ENCODE measurements at regions not wholly inside any gene's neighbourhood (a gene's known extent, or its start where the extent isn't known, plus 50 kb on each side); places are given as distances from the start of the nearest gene placed in this dataset.
"Not testable (repeated sequence)": the region's sequence is repeated elsewhere in the genome, so short reads cannot be mapped to it uniquely, and the experiment has no call there.

DNA sequence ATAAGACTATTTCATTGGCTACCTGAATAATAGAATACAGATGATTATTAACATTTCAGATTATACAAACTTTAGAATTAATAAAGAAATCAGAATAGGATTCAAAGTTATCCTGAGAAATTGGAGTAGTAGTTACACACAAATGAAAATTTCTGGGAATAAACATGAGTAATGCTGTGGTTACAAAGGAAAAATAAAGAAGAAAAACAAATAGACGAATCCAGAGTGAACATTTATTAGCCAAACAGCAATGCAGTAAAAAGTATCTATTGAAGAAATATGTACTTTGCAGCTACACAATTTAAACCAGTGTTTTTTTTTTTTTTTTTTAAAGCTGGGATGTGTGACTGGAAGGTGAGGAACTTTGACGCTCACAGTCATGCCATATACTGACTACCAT lies 1159.2 kb downstream of the TUSC7 start:
- no peak for DNase-seq (ENCODE audit: low read depth in 2 of 3, low spot score in 1 of 3)

DNA sequence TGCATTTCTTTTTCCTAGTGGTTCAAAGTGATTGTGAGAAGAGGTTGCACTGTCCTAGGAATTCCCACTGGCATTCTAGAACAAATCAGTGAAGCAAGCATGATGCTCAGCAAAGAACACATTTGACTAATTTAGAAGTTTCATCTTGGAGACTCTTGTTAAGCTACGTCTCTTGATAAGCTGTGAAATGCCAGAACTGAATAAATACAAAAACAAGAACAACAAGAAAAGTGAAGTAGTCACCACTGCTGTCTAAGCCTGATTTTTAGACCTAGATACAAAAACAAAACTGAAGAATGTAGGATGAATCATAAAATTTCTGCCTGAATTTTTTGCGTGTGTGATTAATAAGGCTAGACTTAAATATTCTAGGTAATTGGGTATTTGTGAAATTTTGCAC lies 1162.4 kb downstream of the TUSC7 start:
- no peak for DNase-seq (ENCODE audit: low read depth in 2 of 3, low spot score in 1 of 3)

DNA sequence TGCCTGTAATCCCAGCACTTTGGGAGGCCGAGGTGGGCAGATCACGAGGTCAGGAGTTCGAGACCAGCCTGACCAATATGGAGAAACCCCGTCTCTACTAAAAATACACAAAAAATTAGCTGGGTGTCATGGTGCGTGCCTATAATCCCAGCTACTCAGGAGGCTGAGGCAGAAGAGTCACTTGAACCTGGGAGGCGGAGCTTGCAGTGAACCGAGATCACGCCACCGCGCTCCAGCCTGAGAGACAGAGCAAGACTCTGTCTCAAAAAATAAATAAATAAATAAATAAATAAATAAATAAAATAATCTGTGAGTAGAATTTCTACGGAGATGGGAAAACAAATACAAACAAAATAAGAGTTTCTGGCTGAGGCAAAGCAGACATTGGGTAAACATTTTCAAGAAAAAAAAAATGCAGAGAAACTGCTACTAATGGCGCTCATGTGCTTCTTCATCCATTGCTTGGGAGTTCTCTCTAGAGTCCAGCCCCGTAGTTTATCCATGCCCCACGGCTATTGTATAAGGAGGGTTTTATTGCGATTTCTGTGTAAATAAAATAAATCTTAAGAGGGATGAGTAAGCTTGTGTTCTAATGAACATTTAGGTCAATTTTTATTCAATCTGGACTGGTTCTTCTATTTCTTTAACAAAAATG lies 1161.9 kb downstream of the IGSF11 start:
- not testable (repeated sequence) for DNase-seq (ENCODE audit: low read depth in 2 of 3, low spot score in 1 of 3)

DNA sequence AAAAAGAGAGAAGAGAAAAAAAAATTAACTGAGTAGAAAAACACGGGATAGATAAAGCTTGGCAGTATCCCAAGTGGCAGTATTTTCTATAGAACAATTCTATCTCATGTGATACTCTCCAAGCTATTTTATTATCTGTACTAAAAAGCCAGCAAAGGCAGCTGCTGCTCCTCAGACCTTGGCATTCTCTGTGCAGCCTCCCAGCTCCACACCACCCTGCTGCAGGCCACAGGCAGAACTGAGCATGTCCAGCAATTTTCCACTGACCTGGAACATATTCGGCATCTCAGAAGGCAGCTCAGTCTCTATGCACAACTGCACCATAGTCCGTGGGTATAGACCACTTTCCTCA lies 1161.4 kb downstream of the IGSF11 start:
- no peak for DNase-seq (ENCODE audit: low read depth in 2 of 3, low spot score in 1 of 3)

DNA sequence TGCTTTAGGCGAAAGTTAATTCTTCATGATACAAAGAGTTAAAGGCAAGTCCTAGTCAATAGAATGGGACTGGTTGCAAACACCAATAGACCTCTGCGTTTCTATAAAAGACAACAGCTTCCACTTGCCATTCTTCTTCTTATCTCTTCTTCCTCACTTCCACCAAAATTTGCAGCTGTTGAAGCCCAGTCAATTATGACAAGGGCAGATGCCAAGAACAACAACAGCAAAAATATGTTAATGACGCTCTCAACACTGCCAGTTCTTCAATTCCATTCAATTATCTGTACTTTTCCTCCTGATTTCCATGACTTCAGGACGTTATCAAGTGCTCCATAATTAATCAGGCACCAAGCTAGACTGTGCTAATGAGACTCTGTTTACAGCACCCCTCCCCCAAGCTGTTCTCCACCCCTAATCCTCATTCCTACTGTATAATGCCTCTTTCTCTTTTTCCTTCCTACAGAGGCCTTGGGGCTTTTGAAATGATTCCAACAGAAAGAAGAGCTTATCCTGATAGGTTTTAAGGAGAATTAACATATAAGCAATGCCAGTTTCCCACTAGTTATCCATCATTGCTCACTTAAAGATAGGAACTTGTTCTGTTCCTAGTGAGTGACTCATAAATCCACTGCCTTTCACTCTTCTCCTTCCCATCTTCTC lies 1160.5 kb downstream of the IGSF11 start:
- no peak for DNase-seq (ENCODE audit: low read depth in 2 of 3, low spot score in 1 of 3)

DNA sequence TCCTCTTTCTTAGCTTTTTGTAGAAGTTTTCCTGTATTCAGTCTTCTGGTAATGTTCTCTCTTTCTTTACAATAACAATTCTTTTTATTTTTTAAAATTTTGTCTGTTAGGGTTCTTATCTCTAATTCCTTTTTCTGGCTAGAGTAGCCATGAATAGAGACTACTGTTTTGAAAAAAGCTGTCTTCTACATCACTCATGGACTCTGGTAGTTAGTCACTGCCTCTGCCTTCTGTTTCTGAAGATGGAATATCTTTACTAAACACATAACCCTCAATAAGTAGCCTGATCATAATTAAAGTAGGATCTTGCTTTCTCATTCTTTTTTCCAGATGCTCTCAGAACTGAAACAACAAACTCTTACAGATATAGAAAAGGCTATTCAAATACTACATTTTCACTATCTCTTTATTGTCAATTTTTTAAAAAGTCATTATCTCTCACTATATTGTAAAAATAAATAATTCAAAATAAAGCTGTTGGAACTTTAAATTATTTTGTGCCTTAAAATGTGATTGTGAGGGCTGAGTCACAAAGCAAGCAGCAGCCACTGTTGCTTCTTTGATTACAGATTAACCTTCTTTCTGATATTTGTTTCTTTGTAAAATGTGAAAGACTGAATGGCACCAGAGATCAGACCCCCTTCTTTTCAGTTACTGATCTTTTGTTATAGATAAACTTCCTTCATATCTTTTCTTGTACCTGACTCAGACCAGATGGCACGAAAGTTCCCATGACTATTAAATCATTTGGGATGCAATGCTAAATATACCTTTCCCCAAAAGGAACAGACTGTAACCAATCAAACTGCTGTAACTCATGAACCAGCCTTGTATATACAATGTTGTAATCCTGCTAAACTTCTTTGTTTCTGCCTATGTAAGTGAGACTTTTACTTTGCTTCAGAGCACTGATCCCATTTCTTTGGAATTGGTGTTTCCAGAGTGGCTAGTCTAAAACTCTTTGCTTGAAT lies 1159.5 kb downstream of the IGSF11 start:
- DNase-seq (ENCODE audit: low read depth in 2 of 3, low spot score in 1 of 3) = no peak

DNA sequence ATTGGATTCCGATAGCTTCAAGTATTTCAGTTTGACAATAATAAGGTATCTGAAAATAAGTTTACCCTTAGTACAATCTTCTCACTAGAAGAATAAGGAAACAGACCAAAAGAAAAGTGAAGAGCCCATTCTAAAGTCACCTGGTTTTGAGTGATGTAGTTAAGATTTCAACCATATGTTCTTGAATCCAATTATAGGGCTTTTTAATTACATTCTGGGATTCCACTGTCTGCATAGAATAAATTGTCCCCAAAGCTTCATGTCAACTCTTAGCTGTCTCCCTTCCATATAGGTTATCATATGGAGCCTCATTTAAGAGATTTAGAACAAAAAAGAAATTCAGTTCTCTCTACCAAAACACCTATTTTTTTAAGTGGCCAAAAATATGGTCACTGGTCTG lies 1158.8 kb downstream of the IGSF11 start:
- DNase-seq (ENCODE audit: low read depth in 2 of 3, low spot score in 1 of 3) = no peak

DNA sequence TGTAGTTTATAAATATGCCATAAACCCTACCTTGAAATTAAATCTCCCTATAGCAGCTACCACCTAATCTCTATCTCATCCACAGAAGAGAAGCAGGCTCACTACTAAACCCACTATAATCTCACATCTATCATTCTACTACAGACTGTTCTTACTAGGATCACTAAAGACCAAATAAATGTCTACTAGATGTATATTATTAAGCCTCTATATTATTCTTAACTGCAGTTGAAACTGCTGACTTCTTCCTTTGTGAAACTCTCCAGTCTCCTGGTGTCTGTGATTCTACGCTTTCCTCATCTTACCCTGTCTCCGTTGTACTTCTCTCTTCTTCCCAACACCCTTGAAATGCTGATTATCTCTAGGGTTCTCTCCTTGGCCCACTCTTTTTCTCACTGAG lies 1154.0 kb downstream of the IGSF11 start:
- no peak for DNase-seq (ENCODE audit: low read depth in 2 of 3, low spot score in 1 of 3)

DNA sequence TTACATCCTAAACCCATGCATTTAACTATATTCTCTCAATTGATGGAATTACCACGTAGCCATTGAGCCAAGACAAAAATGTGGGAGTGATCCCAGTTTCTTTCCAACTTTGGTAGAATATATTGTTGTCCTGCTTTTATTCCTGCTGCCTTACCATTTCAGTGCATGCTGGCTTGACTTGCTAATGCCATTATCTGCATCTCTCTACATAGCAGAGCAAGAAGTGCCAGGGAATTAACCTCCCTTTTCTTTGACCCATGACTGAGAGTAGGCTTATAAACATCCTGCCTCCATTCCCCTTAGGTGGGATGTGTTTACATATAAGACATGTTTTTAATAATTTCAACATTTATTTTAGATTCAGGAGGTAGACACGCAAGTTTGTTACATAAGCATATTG lies 1153.4 kb downstream of the IGSF11 start:
- DNase-seq (ENCODE audit: low read depth in 2 of 3, low spot score in 1 of 3) = no peak

DNA sequence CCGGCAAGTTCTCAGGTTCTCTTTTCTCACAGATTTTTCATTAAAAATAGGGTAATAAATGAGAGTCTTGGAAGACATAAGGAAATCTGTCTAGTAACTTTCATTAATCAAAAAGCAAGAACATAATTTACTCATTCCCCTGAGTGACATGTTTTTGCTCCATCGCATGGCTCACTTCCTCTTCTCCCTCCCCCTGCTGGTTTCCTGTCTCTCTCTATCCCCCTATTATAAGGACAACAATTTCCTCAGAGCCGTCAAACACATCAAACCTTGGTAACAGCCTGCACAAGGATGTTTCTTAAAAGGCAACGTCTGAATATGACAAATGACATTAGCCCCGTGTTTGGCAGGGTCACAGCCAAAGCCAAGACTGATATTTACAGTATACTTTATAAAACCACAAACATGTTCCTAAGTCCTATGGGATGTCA lies 1149.6 kb downstream of the IGSF11 start:
- DNase-seq (ENCODE audit: low read depth in 2 of 3, low spot score in 1 of 3) = no peak

DNA sequence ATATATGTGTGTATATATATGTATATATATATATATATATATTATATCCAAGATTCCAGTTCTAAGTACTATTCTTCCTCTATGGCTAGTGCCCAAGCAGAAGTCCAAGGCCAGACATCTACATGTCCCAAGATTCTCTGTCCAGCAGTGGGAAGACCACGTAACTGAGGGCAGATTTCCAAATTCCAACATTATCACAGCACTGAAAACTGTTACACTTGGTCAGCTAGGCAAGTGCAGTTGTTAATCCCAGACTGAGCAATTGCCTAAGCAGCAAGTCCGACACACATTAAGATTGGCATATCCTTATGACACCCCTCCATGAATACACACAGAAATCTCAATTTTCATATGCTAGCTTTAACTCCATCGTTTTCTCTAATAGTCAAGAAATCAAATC lies 1148.5 kb downstream of the IGSF11 start:
- no peak for DNase-seq (ENCODE audit: low read depth in 2 of 3, low spot score in 1 of 3)

DNA sequence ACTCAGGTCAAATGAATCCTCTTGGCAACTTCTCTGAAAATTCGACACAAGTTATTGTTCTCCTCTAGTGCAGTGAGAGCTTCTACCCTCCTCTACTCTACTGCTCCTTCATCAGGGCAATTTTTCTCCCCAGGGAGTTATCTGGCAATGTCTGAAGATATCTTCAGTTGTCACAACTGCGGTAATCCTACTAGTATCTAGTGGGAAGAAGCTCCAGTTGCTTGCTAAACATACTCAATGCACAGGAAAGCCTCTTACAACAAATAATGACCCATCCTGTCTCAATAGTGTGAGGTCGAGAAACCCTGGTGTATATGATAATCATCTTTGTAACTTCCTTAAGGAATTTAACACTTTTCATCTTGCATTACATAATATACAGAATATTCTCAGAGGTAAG lies 1147.6 kb downstream of the IGSF11 start:
- no peak for DNase-seq (ENCODE audit: low read depth in 2 of 3, low spot score in 1 of 3)

DNA sequence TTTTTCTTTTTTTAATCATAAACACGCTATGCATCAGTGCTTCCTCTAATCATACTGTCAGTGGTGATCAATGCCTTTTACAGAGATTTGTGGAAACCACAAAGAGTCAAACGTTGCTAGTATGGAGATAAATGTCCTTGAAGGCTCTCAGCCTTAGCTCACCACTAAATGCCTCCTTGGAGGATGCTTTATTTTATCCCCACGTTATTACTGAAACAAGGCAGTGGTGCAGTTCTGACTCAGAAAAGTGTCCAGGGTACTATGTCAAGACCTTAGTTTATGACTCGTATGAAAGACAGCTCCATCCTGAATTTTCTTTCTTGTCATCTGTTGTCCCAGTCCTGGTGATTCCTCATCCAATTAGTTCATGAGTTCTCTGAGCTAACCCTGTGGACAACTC lies 1146.7 kb downstream of the IGSF11 start:
- no peak for DNase-seq (ENCODE audit: low read depth in 2 of 3, low spot score in 1 of 3)

DNA sequence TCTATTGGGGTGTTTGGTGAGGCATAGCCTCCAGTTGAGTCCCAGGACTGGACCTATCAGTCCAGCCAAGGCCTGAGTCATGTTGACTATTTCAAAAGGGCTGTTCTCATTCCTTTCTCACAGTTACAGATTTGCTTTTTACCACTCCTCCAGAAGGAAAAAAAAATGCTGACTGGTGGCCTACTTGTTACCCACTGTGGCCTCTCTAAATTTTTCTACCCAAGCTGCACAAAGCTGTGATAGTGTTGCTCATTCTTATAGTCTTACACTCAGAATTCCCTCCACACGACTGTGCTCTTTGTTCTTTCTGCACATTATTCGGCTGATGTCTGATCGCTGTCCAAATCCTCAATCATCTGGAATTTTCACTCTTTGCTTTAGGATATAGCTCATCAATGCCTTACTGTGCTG lies 1142.2 kb downstream of the IGSF11 start:
- no peak for DNase-seq (ENCODE audit: low read depth in 2 of 3, low spot score in 1 of 3)

DNA sequence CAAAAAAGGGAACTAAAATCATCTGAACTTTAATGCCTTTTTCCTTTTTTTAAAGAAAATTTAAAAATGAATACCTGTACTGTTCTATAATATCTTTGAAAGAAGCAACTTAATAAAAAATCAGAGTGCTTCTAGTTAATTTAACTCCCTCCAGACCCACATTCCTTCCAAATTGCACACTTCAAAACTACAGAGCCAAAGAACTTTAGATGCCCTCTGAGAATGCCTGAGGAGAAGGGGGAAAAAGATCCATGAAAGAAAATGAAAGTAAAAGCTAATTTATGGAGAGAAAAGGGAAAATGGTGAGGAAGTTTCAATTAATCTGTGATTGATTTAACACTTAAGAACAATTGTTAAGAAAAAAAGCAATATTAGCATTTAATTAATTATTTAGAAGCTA lies 1141.6 kb downstream of the IGSF11 start:
- no peak for DNase-seq (ENCODE audit: low read depth in 2 of 3, low spot score in 1 of 3)

DNA sequence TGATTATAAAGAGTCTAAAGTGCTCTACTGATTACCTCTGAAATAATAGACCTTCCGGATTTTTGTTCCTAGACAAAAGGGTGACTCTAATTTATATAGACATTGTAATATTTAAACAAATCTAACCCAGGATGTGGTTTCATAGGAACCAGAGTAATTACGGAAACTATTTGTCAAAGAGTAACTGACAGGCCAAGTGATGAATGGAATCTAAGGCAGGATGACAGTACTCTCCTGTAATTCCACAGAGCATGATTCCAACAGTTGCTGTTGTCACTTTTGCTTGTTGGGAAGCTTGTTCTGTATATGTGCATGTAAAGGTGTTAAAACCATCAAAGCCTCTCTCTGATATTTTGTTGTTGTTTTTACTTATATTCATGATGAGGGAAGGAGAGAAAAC lies 1141.0 kb downstream of the IGSF11 start:
- DNase-seq (ENCODE audit: low read depth in 2 of 3, low spot score in 1 of 3) = no peak

DNA sequence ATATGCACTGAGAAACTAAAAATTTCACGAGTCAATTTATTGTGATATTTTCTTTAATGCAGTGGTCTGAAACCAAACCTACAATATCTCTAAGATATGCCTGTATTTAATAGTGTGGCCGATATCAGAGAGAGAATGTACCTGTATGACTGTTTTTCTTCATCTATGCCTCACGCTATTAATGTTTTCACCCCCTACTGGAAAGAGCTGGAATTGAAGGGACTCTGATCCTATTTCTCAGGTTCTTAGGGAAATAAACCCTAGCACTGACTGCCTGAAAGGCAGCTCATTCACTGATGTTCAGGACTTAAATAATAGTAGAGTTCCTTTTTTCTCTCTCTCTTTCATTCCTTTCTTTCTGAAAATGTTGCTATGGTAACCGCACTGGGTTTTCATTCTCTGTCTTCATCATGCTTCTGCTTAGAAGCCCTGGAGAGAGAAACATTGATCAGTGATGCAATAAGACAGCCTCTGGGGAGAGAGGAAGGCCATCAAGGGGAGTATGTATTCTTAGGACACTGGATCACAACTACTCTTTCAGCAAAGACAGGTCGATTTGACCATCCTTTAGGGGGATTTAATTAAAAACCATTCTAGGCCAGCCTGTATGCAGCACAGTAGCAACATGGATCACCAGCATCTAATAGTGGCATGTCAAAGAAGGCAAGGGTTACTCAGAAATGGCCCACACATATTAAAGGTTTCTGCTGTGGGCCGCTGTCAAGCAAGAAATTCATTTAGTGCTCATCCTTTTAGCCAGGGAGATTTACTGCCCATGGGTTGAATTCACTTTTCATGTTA lies 1135.7 kb downstream of the IGSF11 start:
- DNase-seq (ENCODE audit: low read depth in 2 of 3, low spot score in 1 of 3) = no peak

DNA sequence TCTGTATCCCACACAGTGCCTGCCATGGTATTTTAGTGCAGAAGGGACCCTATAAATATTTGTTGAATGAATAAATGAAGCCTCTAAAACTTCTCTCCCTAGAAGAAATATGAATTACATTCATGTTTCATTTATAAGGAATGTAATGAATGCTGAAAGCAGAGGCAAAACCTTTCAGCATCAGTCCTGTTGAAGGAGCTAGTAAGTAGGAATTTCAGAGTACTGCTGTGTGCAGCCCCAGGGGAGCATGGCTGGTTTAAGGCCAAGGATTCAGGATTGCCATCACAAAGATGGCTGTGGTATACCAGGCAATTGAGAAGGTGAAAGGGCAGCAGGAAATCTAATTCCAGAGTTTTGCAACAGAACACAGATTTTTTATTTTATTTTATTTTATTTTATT lies 1131.4 kb downstream of the IGSF11 start:
- no peak for DNase-seq (ENCODE audit: low read depth in 2 of 3, low spot score in 1 of 3)

DNA sequence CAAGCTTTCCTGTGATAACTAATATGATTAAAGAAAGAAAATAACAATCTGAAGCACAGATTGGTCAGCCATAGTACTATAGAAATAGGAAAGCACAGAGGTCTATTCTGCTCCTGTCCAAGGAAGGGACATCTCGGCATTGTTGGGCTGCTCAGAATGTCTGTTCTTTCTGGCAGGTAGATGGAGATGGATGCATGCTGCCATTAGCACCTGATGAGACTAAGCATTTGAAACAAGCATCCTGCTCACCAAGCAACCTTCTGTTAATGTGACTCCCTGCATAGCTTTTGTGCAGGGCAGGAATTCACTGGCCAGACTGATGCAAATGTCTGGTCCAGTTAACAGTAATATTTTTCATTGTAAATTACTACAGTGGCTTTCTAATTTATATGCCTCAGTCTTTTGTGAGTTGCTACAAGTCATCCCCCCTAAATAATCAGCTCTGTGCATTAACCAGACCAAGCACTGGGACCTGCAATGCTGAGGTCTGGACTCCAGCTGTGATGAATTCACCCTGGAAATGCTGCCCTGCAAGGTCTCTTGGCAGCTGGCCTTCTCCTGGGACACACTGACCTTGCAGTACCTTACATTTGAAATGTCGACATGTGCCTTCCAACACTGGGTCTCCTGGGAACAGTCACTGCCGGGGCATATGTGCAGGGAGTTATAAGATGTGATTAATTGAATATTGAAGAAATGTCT lies 1123.7 kb downstream of the IGSF11 start:
- DNase-seq (ENCODE audit: low read depth in 2 of 3, low spot score in 1 of 3) = no peak

DNA sequence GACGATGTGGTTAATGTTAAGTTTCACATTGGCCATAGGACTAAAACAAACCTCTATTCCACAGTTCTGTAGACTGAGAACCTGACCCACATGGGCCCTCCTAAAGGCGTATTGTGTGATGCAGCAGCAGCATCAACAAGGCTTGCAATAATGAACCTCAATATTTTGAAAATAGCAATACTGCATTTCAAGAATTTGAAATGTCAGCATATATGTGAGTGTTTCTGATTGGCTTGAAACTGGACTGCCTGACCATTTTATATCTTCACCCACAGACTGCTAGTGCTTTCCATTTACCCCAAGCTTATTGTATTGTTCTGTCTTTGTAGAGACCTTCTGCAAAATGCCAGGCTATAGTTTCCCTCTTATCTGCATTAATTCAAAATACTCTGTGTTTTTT lies 1122.3 kb downstream of the IGSF11 start:
- no peak for DNase-seq (ENCODE audit: low read depth in 2 of 3, low spot score in 1 of 3)
